ENCODE measurements at regions not wholly inside any gene's neighbourhood (a gene's known extent, or its start where the extent isn't known, plus 50 kb on each side); places are given as distances from the start of the nearest gene placed in this dataset.

DNA sequence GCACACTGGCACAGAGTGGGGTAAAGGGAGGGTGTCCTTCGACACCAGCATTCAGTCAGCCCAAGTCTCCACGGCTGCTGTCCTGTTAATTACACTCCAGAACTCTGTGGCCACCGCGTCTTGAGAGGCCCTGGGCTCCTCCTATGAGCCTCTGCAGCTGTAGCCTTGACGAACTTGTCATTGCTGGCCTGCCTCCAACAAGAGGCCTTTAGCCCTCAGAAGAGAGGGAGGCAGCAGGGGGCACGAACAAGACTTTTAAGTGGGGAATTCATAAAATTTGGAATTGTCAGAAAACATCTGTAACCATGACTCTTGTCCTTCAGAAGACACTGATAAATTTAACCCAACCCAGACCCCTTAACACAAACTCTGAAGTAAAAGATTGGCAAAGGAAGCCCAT is 241.9 kb downstream of the UQCRFS1 start:
- no peak for DNase-seq

GRCh38 chr19:28968721-28969120 is 244.2 kb downstream of the UQCRFS1 start:
- DNase-seq: no peak

DNA sequence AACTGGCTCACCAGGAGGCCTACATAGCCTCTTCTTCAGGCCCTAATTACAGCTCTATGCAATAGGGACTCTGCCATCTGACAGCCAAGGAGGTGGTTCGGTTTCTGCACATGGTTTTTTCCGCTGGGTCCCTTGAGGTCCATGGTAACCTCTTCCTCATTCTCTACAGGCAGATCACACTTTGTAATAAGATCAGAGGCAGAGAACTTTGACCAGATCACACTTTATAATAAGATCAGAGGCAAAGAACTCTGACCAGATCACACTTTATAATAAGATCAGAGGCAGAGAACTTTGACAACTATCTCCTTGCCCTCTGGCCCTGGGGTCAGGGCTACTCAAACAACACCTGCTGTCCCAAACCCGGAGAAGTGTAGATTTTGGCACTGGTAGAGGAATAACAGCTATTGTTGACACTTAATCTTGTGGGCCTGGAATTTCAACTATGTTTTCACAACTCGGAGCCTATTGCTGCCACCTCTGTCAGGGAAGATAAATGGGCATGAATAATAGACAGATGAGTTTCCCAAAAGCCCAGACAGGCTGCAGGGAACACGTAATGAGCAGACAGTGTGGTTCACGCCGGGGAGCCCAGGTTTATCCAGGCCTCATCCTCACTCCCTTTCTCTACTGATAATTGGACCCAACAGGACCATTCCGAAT is 246.1 kb downstream of the UQCRFS1 start:
- no peak for DNase-seq

DNA sequence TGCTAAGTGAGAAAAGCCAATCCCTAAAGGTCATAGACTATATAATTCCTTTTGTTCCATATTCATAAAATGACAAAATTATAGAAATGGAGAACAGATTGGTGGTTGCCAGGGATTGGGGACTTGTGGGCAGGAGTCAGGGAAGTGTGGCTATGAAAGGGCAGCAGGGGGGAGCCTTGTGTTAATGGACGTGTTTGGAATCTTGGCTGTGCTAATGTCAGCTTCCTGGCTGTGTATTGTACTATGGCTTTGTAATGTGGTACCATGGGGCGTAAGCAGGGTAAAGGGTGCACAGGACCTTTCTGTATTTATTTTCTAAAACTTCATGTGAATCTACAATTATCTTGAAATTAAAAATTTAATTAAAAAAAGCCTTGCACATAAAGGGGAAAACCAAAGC is 248.5 kb downstream of the UQCRFS1 start:
- DNase-seq: no peak

DNA sequence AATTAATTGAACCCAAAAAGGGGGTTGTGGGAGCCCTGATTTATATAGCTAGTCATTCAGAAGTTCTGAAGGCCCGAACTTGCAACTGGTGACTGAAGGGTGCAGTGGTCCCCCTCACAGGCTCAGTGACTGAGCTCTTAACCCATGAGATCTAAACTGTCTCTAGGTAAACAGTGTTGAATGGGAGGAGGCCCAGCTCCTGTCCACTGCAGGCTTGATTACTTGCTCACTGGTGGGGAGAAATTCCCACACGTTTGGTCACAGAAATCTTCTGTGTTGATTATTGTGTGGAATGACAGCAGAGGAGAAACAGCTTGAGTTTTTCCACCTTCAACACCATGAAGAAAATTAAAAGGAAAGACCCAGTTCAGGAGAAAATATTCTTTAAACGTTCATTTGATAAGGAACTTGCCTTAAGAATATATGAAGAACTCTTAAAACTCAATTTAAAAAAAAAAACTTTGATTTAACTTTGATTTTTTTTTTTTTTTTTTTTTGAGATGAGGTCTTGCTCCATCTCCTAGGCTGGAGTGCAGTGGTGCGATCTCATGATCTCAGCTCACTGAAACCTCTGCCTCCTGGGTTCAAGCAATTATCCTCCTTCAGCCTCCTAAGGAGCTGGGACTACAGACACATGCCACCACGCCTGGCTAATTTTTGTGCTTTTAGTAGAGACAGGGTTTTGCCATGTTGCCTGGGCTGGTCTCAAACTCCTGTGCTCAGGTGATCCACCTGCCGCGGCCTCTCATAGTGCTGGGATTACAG is 249.3 kb downstream of the UQCRFS1 start:
- DNase-seq: no peak

GRCh38 chr19:28961772-28962500 is 251.0 kb downstream of the UQCRFS1 start:
- no peak for DNase-seq

DNA sequence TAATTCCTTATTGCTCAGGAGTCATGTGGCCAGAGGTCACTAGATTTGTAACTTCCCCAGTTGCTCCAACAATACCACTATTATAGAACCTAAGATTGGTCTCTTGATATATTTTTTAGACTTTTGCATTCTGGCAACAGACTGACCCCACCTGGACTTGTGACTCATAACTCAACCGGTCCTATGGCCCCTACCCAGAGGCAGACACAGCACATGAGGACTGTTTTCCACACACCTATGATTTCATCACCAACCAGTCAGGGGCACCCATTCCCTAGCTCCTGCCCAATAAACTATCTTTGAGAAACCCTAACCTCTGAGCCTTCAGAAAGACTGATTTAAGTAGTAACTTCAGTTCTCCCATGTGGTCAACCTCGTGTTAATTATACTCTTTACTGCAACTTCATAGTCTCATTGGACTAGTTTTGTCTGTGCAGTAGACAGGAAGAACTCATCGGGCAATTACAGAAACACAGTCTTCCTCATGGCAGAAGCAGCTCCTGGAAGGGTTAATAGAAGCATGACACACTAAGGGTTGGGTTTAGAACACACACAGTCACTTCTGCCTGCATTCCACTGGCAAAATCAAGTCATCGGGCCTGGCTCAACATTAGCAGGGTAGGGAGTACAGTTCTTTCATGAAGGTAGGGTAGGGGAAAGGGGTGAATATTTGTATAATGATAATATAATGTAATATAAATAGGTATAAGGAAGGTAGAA is 251.8 kb downstream of the UQCRFS1 start:
- DNase-seq: no peak

GRCh38 chr19:28960586-28960985 is 252.4 kb downstream of the UQCRFS1 start:
- no peak for DNase-seq

GRCh38 chr19:28956961-28957360 is 256.0 kb downstream of the UQCRFS1 start:
- DNase-seq: no peak

- DNase-seq: no peak
These were observed 256.5 kb downstream of the UQCRFS1 start for GRCh38 chr19:28956421-28956820.

GRCh38 chr19:28949535-28949934 is 263.4 kb downstream of the UQCRFS1 start:
- no peak for DNase-seq

- DNase-seq: no peak
These were observed 263.9 kb downstream of the UQCRFS1 start for GRCh38 chr19:28949027-28949426.

DNA sequence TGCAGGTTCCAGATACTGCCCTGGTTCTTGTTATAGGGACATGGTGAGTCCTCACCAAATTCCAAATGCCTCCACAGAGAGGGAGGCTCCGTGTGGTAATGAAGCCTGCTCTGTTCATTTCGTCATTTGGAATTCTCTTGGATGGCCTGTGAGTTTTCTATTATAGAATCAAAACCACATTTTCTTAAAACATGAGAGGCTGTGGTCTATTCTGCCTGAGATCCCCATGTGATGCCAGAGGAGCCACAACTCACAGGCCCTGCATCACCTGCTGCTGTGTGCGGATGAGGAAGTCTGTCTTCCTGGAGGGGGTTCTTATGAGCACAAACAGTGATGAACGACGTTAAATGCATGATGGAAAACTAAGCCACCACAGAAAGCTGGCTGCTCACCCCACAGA is 264.4 kb downstream of the UQCRFS1 start:
- DNase-seq: no peak

- no peak for DNase-seq
These were observed 264.9 kb downstream of the UQCRFS1 start for GRCh38 chr19:28948026-28948425.

- no peak for DNase-seq
These were observed 269.3 kb downstream of the UQCRFS1 start for GRCh38 chr19:28943651-28944050.

- DNase-seq: no peak
These were observed 271.1 kb downstream of the UQCRFS1 start for GRCh38 chr19:28941833-28942232.

DNA sequence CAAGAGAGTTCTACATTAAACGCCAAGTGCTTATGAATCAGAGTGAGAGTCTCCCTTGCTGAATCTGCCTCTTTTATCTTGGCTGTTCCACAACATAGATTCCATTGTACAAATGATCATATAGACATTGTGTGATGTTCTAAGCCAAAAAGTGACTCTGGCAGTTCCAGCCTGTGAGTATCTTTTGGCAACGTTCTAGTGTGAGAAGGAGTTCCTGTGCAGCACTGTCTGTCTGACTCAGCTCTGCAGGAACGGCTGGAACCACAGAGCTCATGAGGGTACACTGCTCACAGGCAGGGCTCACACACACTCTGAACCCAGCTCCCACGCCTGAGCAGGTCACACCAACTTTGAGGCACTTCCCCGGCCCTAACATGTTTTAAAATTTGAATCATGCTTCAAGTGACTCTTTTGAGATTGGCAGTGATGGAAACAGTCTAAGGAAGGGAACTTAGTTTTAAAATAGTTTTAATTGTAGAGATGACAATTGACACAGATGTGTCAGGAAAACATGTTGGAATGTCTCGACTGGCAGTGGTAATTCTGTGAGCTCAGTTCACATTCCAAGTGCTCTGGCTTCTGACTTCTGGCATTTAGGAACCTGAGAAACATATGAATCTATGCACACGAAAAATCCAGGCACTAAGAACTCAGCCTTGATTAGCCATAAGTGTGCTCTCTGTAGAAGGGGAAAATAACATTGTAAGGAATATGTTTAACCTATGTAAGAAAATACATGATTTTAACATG is 272.0 kb downstream of the UQCRFS1 start:
- no peak for DNase-seq

DNA sequence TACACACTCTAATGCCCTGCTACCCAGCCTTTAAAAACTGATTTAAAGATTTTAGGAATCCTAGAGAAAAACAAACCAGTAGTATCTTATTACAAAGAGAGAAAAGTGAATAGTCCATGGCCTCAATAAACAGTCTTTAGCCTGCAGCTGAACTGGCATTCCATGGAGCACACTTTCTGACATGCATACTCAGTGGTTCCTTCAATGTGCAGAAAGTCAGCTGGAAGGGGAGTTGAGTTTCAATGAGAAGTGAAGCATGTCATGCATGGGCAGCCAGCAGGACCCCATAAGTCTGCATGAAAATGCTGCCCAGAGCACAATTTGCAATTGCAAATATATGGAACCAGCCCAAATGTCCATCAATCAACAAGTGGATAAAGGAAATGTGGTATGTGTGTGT is 273.7 kb downstream of the UQCRFS1 start:
- no peak for DNase-seq

GRCh38 chr19:28936001-28936400 is 276.9 kb downstream of the UQCRFS1 start:
- DNase-seq: no peak

DNA sequence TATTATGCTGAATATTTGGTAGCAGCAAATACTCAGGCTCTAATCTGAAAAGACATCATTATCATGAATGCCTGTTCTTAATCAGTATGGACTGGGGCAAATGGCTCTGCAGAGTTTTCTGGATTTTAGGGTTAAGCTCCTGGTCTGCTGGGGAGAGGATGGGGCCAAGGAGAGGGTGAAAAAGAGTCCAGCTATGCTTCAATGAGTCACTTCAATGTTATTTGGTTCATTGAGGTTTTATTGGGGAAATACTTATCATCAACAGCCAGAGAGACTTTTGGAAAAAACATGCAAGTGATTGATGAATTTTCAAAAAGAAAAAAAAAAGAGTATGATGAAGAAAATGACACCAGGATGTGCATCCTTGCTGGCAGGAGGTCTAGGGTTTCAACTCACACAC is 278.3 kb downstream of the UQCRFS1 start:
- no peak for DNase-seq

GRCh38 chr19:28933039-28933438 is 279.9 kb downstream of the UQCRFS1 start:
- no peak for DNase-seq

- no peak for DNase-seq
These were observed 280.5 kb downstream of the UQCRFS1 start for GRCh38 chr19:28932446-28932845.

GRCh38 chr19:28929006-28929405 is 283.9 kb downstream of the UQCRFS1 start:
- DNase-seq: no peak
